ENCODE measurements at regions not wholly inside any gene's neighbourhood (a gene's known extent, or its start where the extent isn't known, plus 50 kb on each side); places are given as distances from the start of the nearest gene placed in this dataset.
"Not testable (repeated sequence)": the region's sequence is repeated elsewhere in the genome, so short reads cannot be mapped to it uniquely, and the experiment has no call there.

- ATAC-seq (ENCODE audit: low FRiP score) (no peak), DNase-seq (ENCODE audit: low spot score) (no peak)
- TF ChIP-seq CTCF (IDR thresholded peaks at IDR 0.05) = no peak
Measured at GRCh38 chr6:84847390-84848160, 83.2 kb upstream of the TBX18 start.

- no peak for ATAC-seq (ENCODE audit: low FRiP score)
- DNase-seq (ENCODE audit: low spot score) = no peak
- no peak for TF ChIP-seq CTCF (IDR thresholded peaks at IDR 0.05)
Measured at GRCh38 chr6:84842525-84843166, 78.2 kb upstream of the TBX18 start.

- DNase-seq (ENCODE audit: low spot score); ATAC-seq (ENCODE audit: low FRiP score): not testable (repeated sequence)
Measured at GRCh38 chr6:84837068-84837866, 72.9 kb upstream of the TBX18 start.

- no peak for DNase-seq (ENCODE audit: low spot score)
- TF ChIP-seq CTCF (IDR thresholded peaks at IDR 0.05) = no peak
Measured at GRCh38 chr6:84836366-84836765, 72.0 kb upstream of the TBX18 start.

GRCh38 chr6:84835340-84835739, 70.9 kb upstream of the TBX18 start:
- DNase-seq (ENCODE audit: low spot score) (no peak), ATAC-seq (ENCODE audit: low FRiP score) (no peak)
- TF ChIP-seq CTCF (IDR thresholded peaks at IDR 0.05) = no peak

More at GRCh38 chr6:84836366-84836765, 72.0 kb upstream of the TBX18 start:
- no peak for ATAC-seq (ENCODE audit: low FRiP score)

GRCh38 chr6:84831924-84832323, 67.5 kb upstream of the TBX18 start:
- DNase-seq (ENCODE audit: low spot score); ATAC-seq (ENCODE audit: low FRiP score): not testable (repeated sequence)

GRCh38 chr6:84825461-84825860, 61.1 kb upstream of the TBX18 start:
- no peak for TF ChIP-seq CTCF (IDR thresholded peaks at IDR 0.05)
- DNase-seq (ENCODE audit: low spot score) (no peak), ATAC-seq (ENCODE audit: low FRiP score) (no peak)

- DNase-seq (ENCODE audit: low spot score); ATAC-seq (ENCODE audit: low FRiP score): not testable (repeated sequence)
Measured at GRCh38 chr6:84821314-84821713, 56.9 kb upstream of the TBX18 start.
